Epithelial cell of esophagus (primary cell): ENCODE measurements at regions not wholly inside any gene's neighbourhood (a gene's known extent, or its start where the extent isn't known, plus 50 kb on each side); places are given as distances from the start of the nearest gene placed in this dataset.
"Not testable (repeated sequence)": the region's sequence is repeated elsewhere in the genome, so short reads cannot be mapped to it uniquely, and the experiment has no call there.

ENCODE experiments used
- DNase-seq: peaks from one replicate; pipeline ENCODE4 v3.0.0; 2010; ENCODE audit warnings: low read depth
- H3K4me3 ChIP-seq: 2 replicates; pipeline ENCODE4 v1.5.1; 2011; ENCODE audit warnings: mild to moderate bottlenecking, low read length, control low read depth
- CTCF ChIP-seq: IDR thresholded peaks from 2 replicates; pipeline ENCODE4 v1.5.1; 2011; ENCODE audit warnings: low read depth, mild to moderate bottlenecking, low read length, control low read depth, inconsistent platforms; ENCODE audit not compliant: insufficient read depth; ENCODE audit errors: missing control alignments

- TF ChIP-seq CTCF = no peak
- H3K4me3 ChIP-seq = no peak overlapping the region
- DNase-seq = no peak
Observed at GRCh38 chr22:16387088-16387487, 205.5 kb downstream of the CCT8L2 start.

DNA sequence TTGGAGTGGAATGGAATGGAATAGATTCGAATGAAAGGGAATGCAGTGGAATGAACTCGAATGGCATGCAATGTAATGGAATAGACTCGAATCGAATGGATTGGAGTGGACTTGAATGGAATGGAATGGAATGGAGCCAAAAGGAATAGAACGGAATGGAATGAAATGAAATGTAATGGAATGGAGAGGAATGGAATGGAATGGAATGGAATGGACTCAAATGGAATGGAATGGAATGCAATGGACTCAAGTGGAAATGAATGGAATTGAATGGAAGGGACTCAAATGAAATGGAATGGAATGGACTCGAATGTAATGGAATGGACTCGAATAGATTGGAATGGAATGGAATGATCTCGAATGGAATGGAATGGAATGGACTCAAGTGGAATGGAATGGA lies 231.3 kb downstream of the CCT8L2 start:
- DNase-seq, H3K4me3 ChIP-seq: not testable (repeated sequence)

DNA sequence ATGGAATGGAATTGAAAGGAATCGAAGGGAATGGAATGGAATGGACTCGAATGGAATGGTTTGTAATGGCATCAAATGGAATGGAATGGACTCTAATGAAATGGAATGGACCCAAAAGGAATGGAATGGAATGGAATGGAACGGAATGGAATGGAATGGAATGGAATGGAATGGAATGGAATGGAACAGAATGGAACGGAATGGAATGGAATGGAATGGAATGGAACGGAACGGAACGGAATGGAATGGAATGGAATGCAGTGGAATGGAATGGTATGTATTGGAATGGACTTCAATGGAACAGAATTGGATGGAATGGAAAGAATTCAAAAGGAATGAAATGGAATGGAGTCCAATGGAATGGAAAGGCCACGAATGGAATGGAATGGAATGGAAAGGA lies 240.0 kb downstream of the CCT8L2 start:
- DNase-seq, H3K4me3 ChIP-seq: not testable (repeated sequence)

- not testable (repeated sequence) for H3K4me3 ChIP-seq, DNase-seq
Observed at GRCh38 chr22:16347083-16347482, 245.5 kb downstream of the CCT8L2 start.

DNA sequence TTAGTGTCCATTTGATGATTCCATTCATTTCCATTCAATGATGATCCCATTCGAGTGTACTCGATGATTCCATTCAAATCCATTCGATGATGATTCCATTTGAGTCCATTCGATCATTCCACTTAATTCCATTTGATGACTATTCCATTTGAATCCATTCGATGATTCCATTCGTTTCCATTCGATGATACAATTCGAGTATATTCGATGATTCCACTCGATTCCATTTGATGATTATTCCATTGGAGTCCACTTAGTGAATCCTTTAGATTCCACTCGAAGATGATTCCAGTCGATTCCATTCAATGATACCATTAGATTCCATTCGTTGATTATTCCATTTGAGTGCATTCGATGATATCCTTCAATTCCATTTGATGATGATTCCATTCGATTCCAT lies 277.0 kb downstream of the CCT8L2 start:
- DNase-seq, H3K4me3 ChIP-seq: not testable (repeated sequence)
